HepG2 (cell line): ENCODE measurements at regions not wholly inside any gene's neighbourhood (a gene's known extent, or its start where the extent isn't known, plus 50 kb on each side); places are given as distances from the start of the nearest gene placed in this dataset.

Experiments used
- ATAC-seq: fragments of 200-7000 bp; cut with Tn5 transposase; 3 replicates; pipeline ENCODE4 v1.9.1; 2020; ENCODE audit warnings: mild to moderate bottlenecking, moderate library complexity
- BruUV-seq: library from RNA; stranded (reverse); fragments of 400-500 nt; replicated peaks from 2 replicates; lab custom pipeline; 2021; lab: Mats Ljungman, UMichigan
- CTCF ChIA-PET: fragments of 300-600 bp; formaldehyde crosslinking; extraction: SDS; loops from one replicate; lab custom pipeline; 2021; ENCODE audit warnings: low total read pairs, inconsistent platforms, low intra/inter-chr PET ratio; lab: Yijun Ruan, JAX
- POLR2A ChIA-PET: fragments of 350-600 bp; sonication (Branson Sonifier 250); formaldehyde crosslinking; loops from one replicate; lab custom pipeline; 2020; ENCODE audit warnings: antibody characterized with exemption, inconsistent platforms; lab: Yijun Ruan, JAX
- DNase-seq: peaks from one replicate; pipeline ENCODE4 v3.0.0-alpha.2; 2015; ENCODE audit warnings: low spot score
- FAIRE-seq: peaks from 3 replicates; lab custom pipeline; 2011; peaks lifted over from hg19 to GRCh38; lab: Jason Lieb, UNC
- H2AFZ ChIP-seq: one replicate; pipeline ENCODE4 v1.6.1; 2011; ENCODE audit warnings: low read length, inconsistent platforms
- H3K27ac ChIP-seq: fragments of 300-600 bp; 3 replicates; pipeline ENCODE4 v1.8.0; 2011; ENCODE audit warnings: mixed run types, mild to moderate bottlenecking, mixed read lengths, low read length, inconsistent platforms; ENCODE audit not compliant: insufficient read depth; ENCODE audit errors: extremely low read length
- H3K27me3 ChIP-seq, 2 experiments: fragments of 200-600 bp in 1 of 2; 2 replicates in 1 of 2; 3 replicates in 1 of 2; pipeline versions ENCODE4 v1.6.0 to v1.8.0; 2011; ENCODE audit warnings: low read length in 2 of 2, mild to moderate bottlenecking in 2 of 2, moderate library complexity in 2 of 2, inconsistent platforms in 1 of 2; ENCODE audit not compliant: insufficient read depth in 2 of 2, control insufficient read depth in 1 of 2
- H3K36me3 ChIP-seq, 2 experiments: fragments of 200-600 bp in 1 of 2; replicated peaks in 1 of 2; 2 replicates in 1 of 2; 3 replicates in 1 of 2; pipeline versions ENCODE4 v1.5.1 to v1.8.0; 2011; ENCODE audit warnings: low read length in 2 of 2, inconsistent platforms in 1 of 2; ENCODE audit not compliant: insufficient read depth in 2 of 2, control insufficient read depth in 1 of 2
- H3K4me1 ChIP-seq: 2 replicates; pipeline ENCODE4 v1.5.1; 2012; ENCODE audit warnings: low read length, inconsistent platforms; ENCODE audit not compliant: insufficient read depth
- H3K4me2 ChIP-seq: 2 replicates; pipeline ENCODE4 v1.6.0; 2011; ENCODE audit warnings: low read depth, low read length, inconsistent platforms
- H3K4me3 ChIP-seq, 3 experiments: fragments of 200-600 bp in 1 of 3; sonication (generic), shearing (Covaris generic) in 1 of 3; replicated peaks in 1 of 3; 2 replicates each; pipeline ENCODE4 v1.5.1; 2011 to 2016; ENCODE audit warnings: low read length in 3 of 3, inconsistent platforms in 2 of 3, low read depth in 2 of 3, mild to moderate bottlenecking in 2 of 3, control low read depth in 1 of 3, mixed read lengths in 1 of 3; ENCODE audit not compliant: insufficient read depth in 1 of 3
- H3K79me2 ChIP-seq: one replicate; pipeline ENCODE4 v1.6.1; 2011; ENCODE audit warnings: low read length, inconsistent platforms; ENCODE audit not compliant: insufficient read depth
- H3K9ac ChIP-seq: 2 replicates; pipeline ENCODE4 v1.6.0; 2011; ENCODE audit warnings: mild to moderate bottlenecking, low read depth, low read length, inconsistent platforms; ENCODE audit not compliant: insufficient read depth
- H3K9me3 ChIP-seq: 2 replicates; pipeline ENCODE4 v1.5.1; 2012; ENCODE audit warnings: mild to moderate bottlenecking, low read length
- H4K20me1 ChIP-seq: 2 replicates; pipeline ENCODE4 v1.6.0; 2011; ENCODE audit warnings: inconsistent platforms, mild to moderate bottlenecking, low read length, moderate library complexity; ENCODE audit not compliant: insufficient read depth
- HHEX ChIP-seq: IDR thresholded peaks from 2 replicates; pipeline ENCODE4 v1.6.1; 2016; ENCODE audit warnings: control low read depth
- HNRNPK ChIP-seq: fragments of 200-400 bp; formaldehyde crosslinking; IDR thresholded peaks from 2 replicates; pipeline ENCODE4 v1.6.1; 2018; ENCODE audit warnings: low read length, low read depth, moderate library complexity, mild to moderate bottlenecking; ENCODE audit not compliant: poor library complexity, severe bottlenecking
- KDM2A ChIP-seq: sonication (generic); formaldehyde crosslinking; IDR thresholded peaks from 2 replicates; pipeline ENCODE4 v1.4.0; 2020; ENCODE audit warnings: low read depth, missing genetic modification reagents, borderline replicate concordance
- PAXIP1 ChIP-seq: sonication (generic); formaldehyde crosslinking; conservative IDR thresholded peaks from 2 replicates; pipeline ENCODE4 v1.4.0; 2020; ENCODE audit warnings: mild to moderate bottlenecking, missing genetic modification reagents, moderate library complexity
- PCBP2 ChIP-seq: fragments of 200-400 bp; formaldehyde crosslinking; optimal IDR thresholded peaks from 2 replicates; pipeline ENCODE3; 2018; ENCODE audit warnings: low read length, low read depth; ENCODE audit not compliant: poor library complexity, severe bottlenecking
- PRDM15 ChIP-seq: sonication (generic); formaldehyde crosslinking; IDR thresholded peaks from 2 replicates; pipeline ENCODE4 v1.4.0; 2020; ENCODE audit warnings: missing genetic modification reagents
- RCOR2 ChIP-seq: IDR thresholded peaks from 2 replicates; pipeline ENCODE4 v1.6.1; 2016; ENCODE audit warnings: missing biosample characterization, missing genetic modification reagents
- TCF7L2 ChIP-seq: IDR thresholded peaks from 2 replicates; pipeline ENCODE4 v1.6.1; 2011; ENCODE audit warnings: mild to moderate bottlenecking, low read depth, low read length, moderate library complexity
- ZNF704 ChIP-seq: sonication (generic); formaldehyde crosslinking; IDR thresholded peaks from 2 replicates; pipeline ENCODE4 v1.8.1; 2023; ENCODE audit warnings: mild to moderate bottlenecking, inconsistent platforms, moderate library complexity, missing genetic modification reagents, borderline replicate concordance
- ZNF710 ChIP-seq: sonication (generic); formaldehyde crosslinking; IDR thresholded peaks from 2 replicates; pipeline ENCODE4 v1.5.0; 2020; ENCODE audit warnings: mild to moderate bottlenecking, missing genetic modification reagents, borderline replicate concordance
- in situ Hi-C: cut with HindIII; loops from 2 replicates; pipeline ENCODE4 v1.10.0; 2017; ENCODE audit warnings: low pct_unique_long_range_greater_than_20kb; ENCODE audit not compliant: extremely low pct_ligation_motif_present
- intact Hi-C: fragments of 100-400 bp; cut with micrococcal nuclease; formaldehyde crosslinking; loops from one replicate; pipeline ENCODE4 v1.10.0; 2022; ENCODE audit not compliant: unreplicated experiment

- ATAC-seq (no peak), FAIRE-seq (no peak), DNase-seq (no peak)
- ChIA-PET POLR2A (no interaction called here), CTCF (no interaction called here)
- Histone ChIP-seq H3K4me1 (no peaks in the 10 kb centered on the region), H3K27me3 (no peaks in the 10 kb centered on the region), H3K4me2 (no peak overlapping the region), H3K9me3 (no peaks in the 10 kb centered on the region), H3K9ac (no peak overlapping the region), H2AFZ (no peak overlapping the region), H3K36me3 (no peaks in the 10 kb centered on the region), H3K27ac (no peak overlapping the region), H3K79me2 (no peaks in the 10 kb centered on the region), H4K20me1 (no peaks in the 10 kb centered on the region), H3K4me3 (no peak overlapping the region)
- BruUV-seq: no TSS peak
- in situ Hi-C loops (no loop called here), intact Hi-C loops (no loop called here)
- TF ChIP-seq TCF7L2 (no peak), HNRNPK (no peak), PRDM15 (CRISPR knock-in tag) (no peak), KDM2A (no peak), HHEX (CRISPR knock-in tag) (no peak), ZNF704 (CRISPR knock-in tag) (no peak), ZNF710 (CRISPR knock-in tag) (no peak), RCOR2 (CRISPR knock-in tag) (no peak), PAXIP1 (no peak), PCBP2 (no peak)
Measured at GRCh38 chr7:84533182-84533581, 338.6 kb upstream of the SEMA3A start.
